OCI-LY7 (cell line): ENCODE measurements at regions not wholly inside any gene's neighbourhood (a gene's known extent, or its start where the extent isn't known, plus 50 kb on each side); places are given as distances from the start of the nearest gene placed in this dataset.
"Not testable (repeated sequence)": the region's sequence is repeated elsewhere in the genome, so short reads cannot be mapped to it uniquely, and the experiment has no call there.

Experiments used
- BruUV-seq: library from RNA; stranded (reverse); fragments of 400-500 nt; replicated peaks from 2 replicates; lab custom pipeline; 2021; lab: Mats Ljungman, UMichigan
- CTCF ChIA-PET: fragments of 300-600 bp; sonication (Branson Sonifier 250); formaldehyde crosslinking; loops from one replicate; lab custom pipeline; 2022; ENCODE audit warnings: antibody characterized with exemption; ENCODE audit not compliant: unreplicated experiment; lab: Charles Lee
- POLR2A ChIA-PET: fragments of 300-600 bp; sonication (Branson Sonifier 250); formaldehyde crosslinking; loops from one replicate; lab custom pipeline; 2022; ENCODE audit warnings: antibody characterized with exemption; lab: Charles Lee
- DNase-seq: peaks from one replicate; pipeline ENCODE4 v3.0.0-alpha.2; 2015; ENCODE audit warnings: low spot score
- H2AFZ ChIP-seq: fragments of 200-600 bp; sonication (generic), shearing (Covaris generic); 2 replicates; pipeline ENCODE4 v1.6.1; 2014; ENCODE audit warnings: mild to moderate bottlenecking, antibody characterized with exemption, low read length, moderate library complexity
- H3K27ac ChIP-seq: fragments of 200-600 bp; sonication (generic); 2 replicates; pipeline ENCODE4 v1.5.1; 2014; ENCODE audit warnings: mixed run types, low read depth, mild to moderate bottlenecking, moderate library complexity, low read length, inconsistent platforms; ENCODE audit not compliant: poor library complexity, severe bottlenecking
- H3K36me3 ChIP-seq: fragments of 200-600 bp; sonication (generic); 2 replicates; pipeline ENCODE4 v1.6.1; 2014; ENCODE audit warnings: mild to moderate bottlenecking, antibody characterized with exemption, low read length, moderate library complexity, mixed read lengths; ENCODE audit not compliant: insufficient read depth
- H3K4me1 ChIP-seq: fragments of 200-600 bp; sonication (generic); 2 replicates; pipeline ENCODE4 v1.5.1; 2014; ENCODE audit warnings: mild to moderate bottlenecking, low read length; ENCODE audit not compliant: insufficient read depth, poor library complexity, severe bottlenecking
- H3K4me2 ChIP-seq: fragments of 200-600 bp; sonication (generic); 2 replicates; pipeline ENCODE4 v1.6.1; 2014; ENCODE audit warnings: mild to moderate bottlenecking, low read length
- H3K4me3 ChIP-seq: fragments of 200-600 bp; sonication (generic); 2 replicates; pipeline ENCODE4 v1.5.1; 2014; ENCODE audit warnings: mild to moderate bottlenecking, low read depth, low read length; ENCODE audit not compliant: poor library complexity, severe bottlenecking
- H3K79me2 ChIP-seq: fragments of 200-600 bp; sonication (generic); 2 replicates; pipeline ENCODE4 v1.6.1; 2016; ENCODE audit warnings: low read depth, mild to moderate bottlenecking, low read length, moderate library complexity, mixed read lengths; ENCODE audit not compliant: insufficient read depth
- H3K9me2 ChIP-seq: fragments of 200-600 bp; sonication (generic); 2 replicates; pipeline ENCODE4 v1.6.1; 2016; ENCODE audit warnings: mild to moderate bottlenecking, low read length, mixed read lengths; ENCODE audit not compliant: insufficient read depth
- H3K9me3 ChIP-seq: fragments of 200-600 bp; sonication (generic); 2 replicates; pipeline ENCODE4 v1.6.1; 2014; ENCODE audit warnings: mild to moderate bottlenecking, mixed run types, low read length, mixed read lengths
- H4K20me1 ChIP-seq: fragments of 200-600 bp; sonication (generic); 2 replicates; pipeline ENCODE4 v1.6.1; 2014; ENCODE audit warnings: mild to moderate bottlenecking, antibody characterized with exemption, low read length, moderate library complexity, mixed read lengths; ENCODE audit not compliant: insufficient read depth
- CTCF ChIP-seq: fragments of 200-600 bp; sonication (generic); conservative IDR thresholded peaks from 2 replicates; pipeline ENCODE4 v1.5.1; 2014; ENCODE audit warnings: mild to moderate bottlenecking, antibody characterized with exemption, low read length, moderate library complexity, mixed read lengths
- EZH2phosphoT487 ChIP-seq: fragments of 200-600 bp; sonication (generic); IDR thresholded peaks from 2 replicates; pipeline ENCODE4 v1.6.1; 2018; ENCODE audit warnings: low read depth, borderline replicate concordance, mild to moderate bottlenecking, mixed run types, antibody characterized with exemption, low read length, moderate library complexity, mixed read lengths
- intact Hi-C: fragments of 100-400 bp; cut with micrococcal nuclease; formaldehyde crosslinking; loops from one replicate; pipeline ENCODE4 v1.10.0; 2022; ENCODE audit not compliant: unreplicated experiment

GRCh38 chr21:27953340-27954045 is 986.6 kb upstream of the ADAMTS5 start:
- no peaks in the 10 kb centered on the region for H4K20me1 ChIP-seq
- no peaks in the 10 kb centered on the region for H3K9me3 ChIP-seq
- H2AFZ ChIP-seq: no peak overlapping the region
- H3K4me1 ChIP-seq: no peaks in the 10 kb centered on the region
- DNase-seq: no peak
- H3K9me2 ChIP-seq: no peaks in the 10 kb centered on the region
- no peaks in the 10 kb centered on the region for H3K79me2 ChIP-seq
- H3K36me3 ChIP-seq: no peaks in the 10 kb centered on the region
- H3K4me2 ChIP-seq: no peak overlapping the region
- H3K27ac ChIP-seq: no peak overlapping the region
- ChIA-PET CTCF (no interaction called here), POLR2A (no interaction called here)
- BruUV-seq: no TSS peak
- H3K4me3 ChIP-seq: no peak overlapping the region
- TF ChIP-seq CTCF: no peak
- TF ChIP-seq EZH2phosphoT487: no peak
- intact Hi-C loops: no loop called here

GRCh38 chr21:27949093-27949492 is 982.2 kb upstream of the ADAMTS5 start:
- H3K4me2 ChIP-seq, H3K36me3 ChIP-seq, H4K20me1 ChIP-seq, H3K9me3 ChIP-seq, BruUV-seq, CTCF ChIA-PET, H3K27ac ChIP-seq, H3K4me1 ChIP-seq, H3K79me2 ChIP-seq, H3K4me3 ChIP-seq, H3K9me2 ChIP-seq, H2AFZ ChIP-seq, DNase-seq, intact Hi-C loops: not testable (repeated sequence)
- POLR2A ChIA-PET: interaction anchor here (0.6 kb wide), 1 partner anchor 11 kb away, joined by 3 read pairs; no protein-coding TSS in a partner anchor

- H3K4me1 ChIP-seq, H4K20me1 ChIP-seq, H3K9me2 ChIP-seq, POLR2A ChIA-PET, H2AFZ ChIP-seq, intact Hi-C loops, CTCF ChIA-PET, H3K36me3 ChIP-seq, DNase-seq, H3K9me3 ChIP-seq, H3K79me2 ChIP-seq, H3K4me3 ChIP-seq, H3K4me2 ChIP-seq, H3K27ac ChIP-seq, BruUV-seq: not testable (repeated sequence)
Observed at GRCh38 chr21:27930108-27930767, 963.4 kb upstream of the ADAMTS5 start.

- H2AFZ ChIP-seq, BruUV-seq, H3K79me2 ChIP-seq, H3K4me1 ChIP-seq, H3K9me3 ChIP-seq, POLR2A ChIA-PET, DNase-seq, intact Hi-C loops, CTCF ChIA-PET, H3K4me2 ChIP-seq, H4K20me1 ChIP-seq, H3K36me3 ChIP-seq, H3K4me3 ChIP-seq, H3K27ac ChIP-seq, H3K9me2 ChIP-seq: not testable (repeated sequence)
Observed at GRCh38 chr21:27929179-27929578, 962.3 kb upstream of the ADAMTS5 start.

GRCh38 chr21:27928534-27929115 is 961.7 kb upstream of the ADAMTS5 start:
- H2AFZ ChIP-seq, H3K4me2 ChIP-seq, H3K36me3 ChIP-seq, H3K4me3 ChIP-seq, intact Hi-C loops, BruUV-seq, DNase-seq, H4K20me1 ChIP-seq, H3K79me2 ChIP-seq, CTCF ChIA-PET, H3K9me2 ChIP-seq, H3K27ac ChIP-seq, H3K9me3 ChIP-seq, H3K4me1 ChIP-seq: not testable (repeated sequence)
- POLR2A ChIA-PET: interaction anchor here (0.5 kb wide), 1 partner anchor 40 kb away, joined by 3 read pairs; no protein-coding TSS in a partner anchor
